ENCODE measurements at regions not wholly inside any gene's neighbourhood (a gene's known extent, or its start where the extent isn't known, plus 50 kb on each side); places are given as distances from the start of the nearest gene placed in this dataset.
"Not testable (repeated sequence)": the region's sequence is repeated elsewhere in the genome, so short reads cannot be mapped to it uniquely, and the experiment has no call there.

GRCh38 chr9:67635067-67635466 lies 223.7 kb upstream of the ANKRD20A1 start:
- not testable (repeated sequence) for DNase-seq

GRCh38 chr9:67611900-67612299 lies 246.8 kb upstream of the ANKRD20A1 start:
- not testable (repeated sequence) for DNase-seq

- DNase-seq = not testable (repeated sequence)
These were observed 248.9 kb upstream of the ANKRD20A1 start for GRCh38 chr9:67609872-67610271.

- DNase-seq = not testable (repeated sequence)
These were observed 249.3 kb upstream of the ANKRD20A1 start for GRCh38 chr9:67609435-67609834.

GRCh38 chr9:67605113-67605512 lies 253.6 kb upstream of the ANKRD20A1 start:
- DNase-seq = not testable (repeated sequence)

- not testable (repeated sequence) for DNase-seq
These were observed 255.1 kb upstream of the ANKRD20A1 start for GRCh38 chr9:67603609-67604008.

- DNase-seq = not testable (repeated sequence)
These were observed 266.3 kb upstream of the ANKRD20A1 start for GRCh38 chr9:67592424-67592823.

GRCh38 chr9:67555874-67556273 lies 302.9 kb upstream of the ANKRD20A1 start:
- not testable (repeated sequence) for DNase-seq

GRCh38 chr9:67550044-67550443 lies 308.7 kb upstream of the ANKRD20A1 start:
- not testable (repeated sequence) for DNase-seq

- DNase-seq = not testable (repeated sequence)
These were observed 328.9 kb upstream of the ANKRD20A1 start for GRCh38 chr9:67529834-67530233.

GRCh38 chr9:67516938-67517337 lies 341.8 kb upstream of the ANKRD20A1 start:
- DNase-seq = not testable (repeated sequence)

GRCh38 chr9:67514587-67514986 lies 344.1 kb upstream of the ANKRD20A1 start:
- DNase-seq = not testable (repeated sequence)

GRCh38 chr9:67503728-67504369 lies 354.9 kb upstream of the ANKRD20A1 start:
- DNase-seq = not testable (repeated sequence)

- DNase-seq = not testable (repeated sequence)
These were observed 366.7 kb upstream of the ANKRD20A1 start for GRCh38 chr9:67492028-67492427.

GRCh38 chr9:67477465-67477864 lies 381.3 kb upstream of the ANKRD20A1 start:
- not testable (repeated sequence) for DNase-seq

GRCh38 chr9:67470739-67471138 lies 388.0 kb upstream of the ANKRD20A1 start:
- DNase-seq = not testable (repeated sequence)

- DNase-seq = not testable (repeated sequence)
These were observed 390.4 kb upstream of the ANKRD20A1 start for GRCh38 chr9:67468326-67468725.

- DNase-seq = not testable (repeated sequence)
These were observed 396.7 kb upstream of the ANKRD20A1 start for GRCh38 chr9:67461796-67462757.

GRCh38 chr9:67452941-67453340 lies 405.8 kb upstream of the ANKRD20A1 start:
- not testable (repeated sequence) for DNase-seq

- not testable (repeated sequence) for DNase-seq
These were observed 416.4 kb upstream of the ANKRD20A1 start for GRCh38 chr9:67442313-67442712.

GRCh38 chr9:67437011-67437410 lies 421.7 kb upstream of the ANKRD20A1 start:
- not testable (repeated sequence) for DNase-seq

- not testable (repeated sequence) for DNase-seq
These were observed 432.5 kb upstream of the SPATA31A3 start for GRCh38 chr9:67424881-67425280.

- not testable (repeated sequence) for DNase-seq
These were observed 430.8 kb upstream of the SPATA31A3 start for GRCh38 chr9:67423049-67423728.

Data from activated CD8-positive, alpha-beta memory T cell treated with anti-CD3 and anti-CD28 coated beads for 24 hours (primary cell).